ENCODE measurements at regions not wholly inside any gene's neighbourhood (a gene's known extent, or its start where the extent isn't known, plus 50 kb on each side); places are given as distances from the start of the nearest gene placed in this dataset.

- Mint-ChIP-seq H3K4me3 (no peak overlapping the region), H3K9me3 (ENCODE audit: insufficient read depth) (no peaks in the 10 kb centered on the region), H3K4me1 (no peaks in the 10 kb centered on the region), H3K27ac (no peak overlapping the region), H3K27me3 (no peaks in the 10 kb centered on the region)
- intact Hi-C loops (cut with micrococcal nuclease), result no loop called here
- Histone ChIP-seq H3K36me3 (replicated peaks in 1 of 2; ENCODE audit: control extremely low read depth in 1 of 2, control insufficient read depth in 1 of 2, extremely low read depth in 1 of 2, insufficient read depth in 2 of 2, low read length in 1 of 2) (no peaks in the 10 kb centered on the region), H3K27me3 (replicated peaks in 1 of 4; ENCODE audit: control extremely low read depth in 1 of 4, control insufficient read depth in 3 of 4, insufficient read depth in 4 of 4, low read length in 3 of 4) (no peaks in the 10 kb centered on the region), H3K4me3 (ENCODE audit: control extremely low read depth in 1 of 5, extremely low read depth in 1 of 5, insufficient read depth in 1 of 5, low read depth in 2 of 5, low read length in 4 of 5) (no peak overlapping the region), H2AFZ (ENCODE audit: insufficient read depth, low read depth, low read length, poor library complexity, severe bottlenecking) (no peak overlapping the region), H3K4me2 (replicated peaks; ENCODE audit: low read depth, low read length, poor library complexity, severe bottlenecking) (no peak overlapping the region), H3K9ac (ENCODE audit: low read length) (no peak overlapping the region), H3K79me2 (ENCODE audit: control insufficient read depth, insufficient read depth, low read length) (no peaks in the 10 kb centered on the region), H4K20me1 (ENCODE audit: control insufficient read depth, insufficient read depth, low read length, poor library complexity, severe bottlenecking) (no peaks in the 10 kb centered on the region), H3K4me1 (ENCODE audit: control insufficient read depth in 2 of 2, insufficient read depth in 2 of 2, low read length in 2 of 2) (no peaks in the 10 kb centered on the region), H3K9me3 (ENCODE audit: control extremely low read depth in 1 of 3, control insufficient read depth in 2 of 3, insufficient read depth in 1 of 3, low read length in 2 of 3) (peaks cover 0 to 15% (median 0%) of the 10 kb centered on the region in 3 donors), H3K27ac (ENCODE audit: low read length in 2 of 2) (no peak overlapping the region)
- POLR2A ChIA-PET, result no interaction called here
- CTCF ChIA-PET, result no interaction called here
- ATAC-seq (ENCODE audit: low read depth) (no peak), DNase-seq (no peak)
- WGBS (ENCODE audit: insufficient coverage), result no CpG with 5 or more reads among the region's 1 CpG
- TF ChIP-seq EZH2 (IDR thresholded peaks at IDR 0.05; ENCODE audit: borderline replicate concordance, insufficient read depth, low read depth, low read length, poor library complexity, severe bottlenecking) (no peak), CTCF (IDR thresholded peaks at IDR 0.05) (no peak)
Measured at GRCh38 chr12:127487031-127487430, 779.9 kb upstream of the TMEM132C start.

DNA sequence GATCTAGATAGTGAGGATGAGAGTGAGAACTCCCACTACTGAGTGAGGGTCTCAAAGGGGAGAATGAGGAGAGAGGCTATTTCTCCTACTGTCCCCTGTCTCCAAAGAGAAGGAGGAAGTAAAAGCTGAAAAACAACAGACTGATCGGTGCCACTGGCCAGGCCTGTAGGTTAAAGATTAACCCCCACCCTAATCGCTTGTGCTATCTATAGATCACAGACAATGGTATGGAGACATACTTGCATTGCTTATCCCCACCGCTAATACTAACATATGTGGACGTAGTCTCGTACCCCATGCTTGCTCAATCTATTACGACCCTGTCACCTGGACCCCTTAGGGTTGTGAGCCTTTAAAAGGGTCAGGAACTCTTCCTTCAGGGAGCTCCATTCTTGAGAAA is 777.9 kb upstream of the TMEM132C start:
- Histone ChIP-seq H2AFZ (ENCODE audit: insufficient read depth, low read depth, low read length, poor library complexity, severe bottlenecking) (no peak overlapping the region), H3K9ac (ENCODE audit: low read length) (no peak overlapping the region), H3K27me3 (replicated peaks in 1 of 4; ENCODE audit: control extremely low read depth in 1 of 4, control insufficient read depth in 3 of 4, insufficient read depth in 4 of 4, low read length in 3 of 4) (no peaks in the 10 kb centered on the region), H3K79me2 (ENCODE audit: control insufficient read depth, insufficient read depth, low read length) (no peaks in the 10 kb centered on the region), H3K4me2 (replicated peaks; ENCODE audit: low read depth, low read length, poor library complexity, severe bottlenecking) (no peak overlapping the region), H3K4me3 (ENCODE audit: control extremely low read depth in 1 of 5, extremely low read depth in 1 of 5, insufficient read depth in 1 of 5, low read depth in 2 of 5, low read length in 4 of 5) (no peak overlapping the region), H3K4me1 (ENCODE audit: control insufficient read depth in 2 of 2, insufficient read depth in 2 of 2, low read length in 2 of 2) (no peaks in the 10 kb centered on the region), H3K36me3 (replicated peaks in 1 of 2; ENCODE audit: control extremely low read depth in 1 of 2, control insufficient read depth in 1 of 2, extremely low read depth in 1 of 2, insufficient read depth in 2 of 2, low read length in 1 of 2) (no peaks in the 10 kb centered on the region), H3K27ac (ENCODE audit: low read length in 2 of 2) (no peak overlapping the region), H3K9me3 (ENCODE audit: control extremely low read depth in 1 of 3, control insufficient read depth in 2 of 3, insufficient read depth in 1 of 3, low read length in 2 of 3) (peaks cover 0 to 6% (median 0%) of the 10 kb centered on the region in 3 donors), H4K20me1 (ENCODE audit: control insufficient read depth, insufficient read depth, low read length, poor library complexity, severe bottlenecking) (no peaks in the 10 kb centered on the region)
- H3K27me3 Mint-ChIP-seq, result no peaks in the 10 kb centered on the region
- no peak overlapping the region for H3K4me3 Mint-ChIP-seq
- no peak for TF ChIP-seq CTCF (IDR thresholded peaks at IDR 0.05)
- no peak for TF ChIP-seq EZH2 (IDR thresholded peaks at IDR 0.05; ENCODE audit: borderline replicate concordance, insufficient read depth, low read depth, low read length, poor library complexity, severe bottlenecking)
- ChIA-PET CTCF (no interaction called here), POLR2A (no interaction called here)
- 100% methylated on average over 2 of the region's 6 CpGs for WGBS (ENCODE audit: insufficient coverage)
- DNase-seq (no peak), ATAC-seq (ENCODE audit: low read depth) (no peak)
- intact Hi-C loops (cut with micrococcal nuclease), result no loop called here
- H3K27ac Mint-ChIP-seq, result no peak overlapping the region
- peaks cover 4% of the 10 kb centered on the region for H3K9me3 Mint-ChIP-seq (ENCODE audit: insufficient read depth)
- no peaks in the 10 kb centered on the region for H3K4me1 Mint-ChIP-seq

Measured in B cell (primary cell).